HG03571 (cell line): ENCODE measurements at regions not wholly inside any gene's neighbourhood (a gene's known extent, or its start where the extent isn't known, plus 50 kb on each side); places are given as distances from the start of the nearest gene placed in this dataset.
"Not testable (repeated sequence)": the region's sequence is repeated elsewhere in the genome, so short reads cannot be mapped to it uniquely, and the experiment has no call there.

Experiments
- ATAC-seq: cut with Tn5 transposase; IDR thresholded peaks from one replicate; pipeline ENCODE4 v1.9.1; 2021; ENCODE audit not compliant: unreplicated experiment

- no peak for ATAC-seq
Observed at GRCh38 chr11:28837599-28837998, 729.4 kb downstream of the METTL15 start.

- ATAC-seq, result no peak
Observed at GRCh38 chr11:28836285-28837081, 728.3 kb downstream of the METTL15 start.

- no peak for ATAC-seq
Observed at GRCh38 chr11:28835790-28836189, 727.6 kb downstream of the METTL15 start.

GRCh38 chr11:28835317-28835716, 727.1 kb downstream of the METTL15 start:
- ATAC-seq, result no peak

- ATAC-seq, result no peak
Observed at GRCh38 chr11:28834877-28835276, 726.7 kb downstream of the METTL15 start.

- no peak for ATAC-seq
Observed at GRCh38 chr11:28833670-28834069, 725.5 kb downstream of the METTL15 start.

- ATAC-seq, result no peak
Observed at GRCh38 chr11:28833169-28833568, 725.0 kb downstream of the METTL15 start.

GRCh38 chr11:28826807-28827206, 718.6 kb downstream of the METTL15 start:
- ATAC-seq, result no peak

- ATAC-seq, result no peak
Observed at GRCh38 chr11:28822576-28822975, 714.4 kb downstream of the METTL15 start.

- no peak for ATAC-seq
Observed at GRCh38 chr11:28820296-28820989, 712.3 kb downstream of the METTL15 start.

- no peak for ATAC-seq
Observed at GRCh38 chr11:28819741-28820140, 711.6 kb downstream of the METTL15 start.

- no peak for ATAC-seq
Observed at GRCh38 chr11:28815110-28815509, 706.9 kb downstream of the METTL15 start.

GRCh38 chr11:28808771-28809170, 700.6 kb downstream of the METTL15 start:
- no peak for ATAC-seq

- ATAC-seq, result no peak
Observed at GRCh38 chr11:28799316-28799715, 691.1 kb downstream of the METTL15 start.

- no peak for ATAC-seq
Observed at GRCh38 chr11:28798286-28798685, 690.1 kb downstream of the METTL15 start.

GRCh38 chr11:28797536-28797935, 689.3 kb downstream of the METTL15 start:
- ATAC-seq, result no peak

- no peak for ATAC-seq
Observed at GRCh38 chr11:28794405-28794804, 686.2 kb downstream of the METTL15 start.

- ATAC-seq, result no peak
Observed at GRCh38 chr11:28793282-28793738, 685.1 kb downstream of the METTL15 start.

- ATAC-seq, result no peak
Observed at GRCh38 chr11:28792856-28793255, 684.7 kb downstream of the METTL15 start.

GRCh38 chr11:28787897-28788296, 679.7 kb downstream of the METTL15 start:
- ATAC-seq, result not testable (repeated sequence)

GRCh38 chr11:28777126-28777525, 668.9 kb downstream of the METTL15 start:
- no peak for ATAC-seq

- no peak for ATAC-seq
Observed at GRCh38 chr11:28773606-28774005, 665.4 kb downstream of the METTL15 start.
